Ishikawa (cell line): ENCODE measurements at regions not wholly inside any gene's neighbourhood (a gene's known extent, or its start where the extent isn't known, plus 50 kb on each side); places are given as distances from the start of the nearest gene placed in this dataset.

Source experiments
- CEBPB ChIP-seq: IDR thresholded peaks from 2 replicates; pipeline ENCODE4 v1.6.1; 2012
- EP300 ChIP-seq: IDR thresholded peaks from 2 replicates; pipeline ENCODE4 v1.6.1; 2012; ENCODE audit warnings: borderline replicate concordance
- FOXM1 ChIP-seq: IDR thresholded peaks from 2 replicates; pipeline ENCODE4 v1.6.1; 2012; ENCODE audit warnings: low read depth, borderline replicate concordance
- MAX ChIP-seq: IDR thresholded peaks from 2 replicates; pipeline ENCODE4 v1.6.1; 2012
- NFIC ChIP-seq: IDR thresholded peaks from 2 replicates; pipeline ENCODE4 v1.6.1; 2012
- RAD21 ChIP-seq: IDR thresholded peaks from 2 replicates; pipeline ENCODE4 v1.6.1; 2012; ENCODE audit warnings: low read depth
- TAF1 ChIP-seq: IDR thresholded peaks from 2 replicates; pipeline ENCODE4 v1.6.1; 2012; ENCODE audit warnings: low read depth, mild to moderate bottlenecking
- TCF12 ChIP-seq: IDR thresholded peaks from 2 replicates; pipeline ENCODE4 v1.6.1; 2012; ENCODE audit warnings: low read depth
- YY1 ChIP-seq: IDR thresholded peaks from 2 replicates; pipeline ENCODE4 v1.6.1; 2012; ENCODE audit warnings: low read depth

GRCh38 chr2:187207126-187207525 is 240.9 kb downstream of the CALCRL start:
- no peak for TF ChIP-seq FOXM1
- TF ChIP-seq TAF1 = no peak
- no peak for TF ChIP-seq NFIC
- no peak for TF ChIP-seq RAD21
- no peak for TF ChIP-seq CEBPB
- no peak for TF ChIP-seq EP300
- no peak for TF ChIP-seq YY1
- TF ChIP-seq MAX = no peak
- no peak for TF ChIP-seq TCF12
